HEK293T (cell line): ENCODE measurements at regions not wholly inside any gene's neighbourhood (a gene's known extent, or its start where the extent isn't known, plus 50 kb on each side); places are given as distances from the start of the nearest gene placed in this dataset.

Experiments used
- CTCF ChIA-PET: fragments of 350-600 bp; formaldehyde crosslinking; extraction: SDS; loops from one replicate; lab custom pipeline; 2021; ENCODE audit warnings: antibody characterized with exemption, inconsistent platforms; lab: Yijun Ruan, JAX
- POLR2A ChIA-PET: fragments of 350-600 bp; formaldehyde crosslinking; extraction: SDS; loops from one replicate; lab custom pipeline; 2020; ENCODE audit warnings: antibody characterized with exemption, inconsistent platforms; lab: Yijun Ruan, JAX
- DNase-seq: peaks from one replicate; pipeline ENCODE4 v3.0.0; 2012; ENCODE audit warnings: mixed read lengths; ENCODE audit errors: extremely low spot score
- ARNT ChIP-seq: fragments of 450-650 bp; IDR thresholded peaks from 2 replicates; pipeline ENCODE4 v1.6.1; 2017; ENCODE audit warnings: mild to moderate bottlenecking
- BHLHE40 ChIP-seq: fragments of 450-650 bp; IDR thresholded peaks from 2 replicates; pipeline ENCODE4 v1.6.1; 2016; ENCODE audit warnings: mild to moderate bottlenecking, moderate library complexity, borderline replicate concordance
- CTBP1 ChIP-seq: fragments of 450-650 bp; IDR thresholded peaks from 2 replicates; pipeline ENCODE4 v1.6.1; 2016; ENCODE audit warnings: borderline replicate concordance
- ELF4 ChIP-seq: fragments of 450-650 bp; IDR thresholded peaks from 2 replicates; pipeline ENCODE4 v1.6.1; 2017; ENCODE audit warnings: antibody characterized with exemption
- FOXA1 ChIP-seq: fragments of 450-650 bp; IDR thresholded peaks from 2 replicates; pipeline ENCODE4 v1.6.1; 2016; ENCODE audit warnings: mild to moderate bottlenecking
- FOXK2 ChIP-seq: fragments of 450-650 bp; IDR thresholded peaks from 2 replicates; pipeline ENCODE4 v1.6.1; 2016; ENCODE audit warnings: mild to moderate bottlenecking
- FOXM1 ChIP-seq: fragments of 450-650 bp; IDR thresholded peaks from 2 replicates; pipeline ENCODE4 v1.6.1; 2017; ENCODE audit warnings: mild to moderate bottlenecking, borderline replicate concordance
- HDGF ChIP-seq: fragments of 450-650 bp; IDR thresholded peaks from 2 replicates; pipeline ENCODE4 v1.6.1; 2017; ENCODE audit warnings: antibody characterized with exemption, borderline replicate concordance
- LEF1 ChIP-seq: fragments of 450-650 bp; IDR thresholded peaks from 2 replicates; pipeline ENCODE4 v1.6.1; 2017; ENCODE audit warnings: mild to moderate bottlenecking, borderline replicate concordance
- NFRKB ChIP-seq: fragments of 450-650 bp; IDR thresholded peaks from 2 replicates; pipeline ENCODE4 v1.6.1; 2016; ENCODE audit warnings: mild to moderate bottlenecking, moderate library complexity
- PKNOX1 ChIP-seq: fragments of 450-650 bp; IDR thresholded peaks from 2 replicates; pipeline ENCODE4 v1.6.1; 2016
- SP1 ChIP-seq: fragments of 450-650 bp; IDR thresholded peaks from 2 replicates; pipeline ENCODE4 v1.6.1; 2017
- SUZ12 ChIP-seq: fragments of 450-650 bp; IDR thresholded peaks from 2 replicates; pipeline ENCODE4 v1.6.1; 2016; ENCODE audit warnings: mild to moderate bottlenecking
- TARDBP ChIP-seq: fragments of 450-650 bp; IDR thresholded peaks from 2 replicates; pipeline ENCODE4 v1.6.1; 2016
- ZNF384 ChIP-seq: fragments of 450-650 bp; IDR thresholded peaks from 2 replicates; pipeline ENCODE4 v1.6.1; 2016

- CTCF ChIA-PET = no interaction called here
- TF ChIP-seq SP1 (no peak), NFRKB (no peak), ZNF384 (no peak), FOXM1 (no peak), FOXK2 (no peak), TARDBP (no peak), PKNOX1 (no peak)
- POLR2A ChIA-PET = no interaction called here
- DNase-seq = no peak
These were observed 58.8 kb upstream of the ZNF804B start for GRCh38 chr7:88700725-88701124.

- POLR2A ChIA-PET = no interaction called here
- no peak for TF ChIP-seq BHLHE40
- TF ChIP-seq LEF1 = no peak
- no peak for TF ChIP-seq FOXA1
- no peak for TF ChIP-seq TARDBP
- CTCF ChIA-PET = no interaction called here
These were observed 65.3 kb upstream of the ZNF804B start for GRCh38 chr7:88694207-88694606.

GRCh38 chr7:88693131-88693530 is 66.4 kb upstream of the ZNF804B start:
- ChIA-PET CTCF (no interaction called here), POLR2A (no interaction called here)
- TF ChIP-seq BHLHE40 (no peak), HDGF (no peak), ELF4 (no peak), FOXA1 (no peak), PKNOX1 (no peak), SUZ12 (no peak), FOXK2 (no peak), ARNT (no peak), CTBP1 (no peak), LEF1 (no peak), FOXM1 (no peak)
- no peak for DNase-seq

More at GRCh38 chr7:88694207-88694606, 65.3 kb upstream of the ZNF804B start:
- no peak for DNase-seq

GRCh38 chr7:88692493-88692892 is 67.0 kb upstream of the ZNF804B start:
- DNase-seq = no peak
- no peak for TF ChIP-seq BHLHE40
- no peak for TF ChIP-seq PKNOX1
- ChIA-PET CTCF (no interaction called here), POLR2A (no interaction called here)

GRCh38 chr7:88689821-88690220 is 69.7 kb upstream of the ZNF804B start:
- CTCF ChIA-PET = no interaction called here
- POLR2A ChIA-PET = no interaction called here
- TF ChIP-seq SUZ12 (no peak), HDGF (no peak), SP1 (no peak), CTBP1 (no peak), LEF1 (no peak), FOXM1 (no peak), FOXK2 (no peak), ELF4 (no peak)
- no peak for DNase-seq

GRCh38 chr7:88688222-88688621 is 71.3 kb upstream of the ZNF804B start:
- DNase-seq = no peak
- ChIA-PET CTCF (no interaction called here), POLR2A (no interaction called here)
- TF ChIP-seq BHLHE40 = no peak
- no peak for TF ChIP-seq NFRKB
- no peak for TF ChIP-seq SP1
- TF ChIP-seq ZNF384 = no peak
- TF ChIP-seq PKNOX1 = no peak
- TF ChIP-seq TARDBP = no peak

- CTCF ChIA-PET = no interaction called here
- no peak for DNase-seq
- POLR2A ChIA-PET = no interaction called here
- TF ChIP-seq TARDBP = no peak
- no peak for TF ChIP-seq ZNF384
- no peak for TF ChIP-seq BHLHE40
- no peak for TF ChIP-seq SP1
These were observed 72.9 kb upstream of the ZNF804B start for GRCh38 chr7:88686468-88687229.
